HEK293 (cell line): ENCODE measurements at regions not wholly inside any gene's neighbourhood (a gene's known extent, or its start where the extent isn't known, plus 50 kb on each side); places are given as distances from the start of the nearest gene placed in this dataset.

Experiments used
- CTCF ChIA-PET: fragments of 350-600 bp; formaldehyde crosslinking; extraction: SDS; loops from one replicate; lab custom pipeline; 2021; ENCODE audit warnings: antibody characterized with exemption; lab: Yijun Ruan, JAX
- POLR2A ChIA-PET: fragments of 300-600 bp; formaldehyde crosslinking; extraction: SDS; loops from one replicate; lab custom pipeline; 2020; ENCODE audit warnings: antibody characterized with exemption, inconsistent platforms; lab: Yijun Ruan, JAX
- H3K27ac ChIP-seq: fragments of 200-500 bp; sonication (Bioruptor generic); 2 replicates; pipeline ENCODE4 v1.5.1; 2014; ENCODE audit warnings: low read depth, low read length, control low read depth, inconsistent platforms; ENCODE audit errors: extremely low read depth
- H3K36me3 ChIP-seq, 2 experiments: fragments of 200-500 bp in 1 of 2; sonication (Bioruptor generic) in 1 of 2; 1 replicate in 1 of 2; 2 replicates in 1 of 2; pipeline ENCODE4 v1.5.1; 2014 to 2017; ENCODE audit warnings: inconsistent platforms in 2 of 2, low read length in 2 of 2; ENCODE audit not compliant: control insufficient read depth in 2 of 2, insufficient read depth in 1 of 2
- H3K4me1 ChIP-seq: fragments of 200-500 bp; sonication (Bioruptor generic); 2 replicates; pipeline ENCODE4 v1.5.1; 2014; ENCODE audit warnings: mild to moderate bottlenecking, low read length, inconsistent platforms; ENCODE audit not compliant: control insufficient read depth, insufficient read depth
- H3K4me3 ChIP-seq: 2 replicates; pipeline ENCODE4 v1.5.1; 2011; ENCODE audit warnings: low read depth, mild to moderate bottlenecking, control low read depth, low read length, moderate library complexity
- H3K9me3 ChIP-seq: fragments of 200-500 bp; sonication (Bioruptor generic); 2 replicates; pipeline ENCODE4 v1.5.1; 2014; ENCODE audit warnings: low read depth, low read length, inconsistent platforms; ENCODE audit not compliant: control insufficient read depth, insufficient read depth
- HOXC10 ChIP-seq: sonication (generic); formaldehyde crosslinking; IDR thresholded peaks from 2 replicates; pipeline ENCODE4 v1.8.1; 2023; ENCODE audit warnings: mild to moderate bottlenecking, missing genetic modification reagents
- ZBTB17 ChIP-seq: fragments of 450-650 bp; formaldehyde crosslinking; IDR thresholded peaks from 2 replicates; pipeline ENCODE4 v1.5.1; 2016; ENCODE audit warnings: missing biosample characterization, missing genetic modification characterization
- ZBTB7A ChIP-seq: fragments of 450-650 bp; formaldehyde crosslinking; IDR thresholded peaks from 2 replicates; pipeline ENCODE4 v1.5.1; 2016; ENCODE audit warnings: low read depth, missing biosample characterization, missing genetic modification characterization
- ZIC2 ChIP-seq: fragments of 450-650 bp; formaldehyde crosslinking; IDR thresholded peaks from 2 replicates; pipeline ENCODE4 v1.5.1; 2016; ENCODE audit warnings: missing biosample characterization, missing genetic modification characterization
- ZNF114 ChIP-seq: fragments of 450-650 bp; formaldehyde crosslinking; IDR thresholded peaks from 2 replicates; pipeline ENCODE4 v1.5.0; 2017; ENCODE audit warnings: missing biosample characterization, missing genetic modification characterization
- ZNF121 ChIP-seq: fragments of 450-650 bp; formaldehyde crosslinking; IDR thresholded peaks from 2 replicates; pipeline ENCODE4 v1.5.1; 2016; ENCODE audit warnings: missing biosample characterization, missing genetic modification characterization
- ZNF133 ChIP-seq: fragments of 450-650 bp; formaldehyde crosslinking; IDR thresholded peaks from 2 replicates; pipeline ENCODE4 v1.5.1; 2016; ENCODE audit warnings: missing biosample characterization, missing genetic modification characterization
- ZNF155 ChIP-seq: fragments of 450-650 bp; formaldehyde crosslinking; IDR thresholded peaks from 2 replicates; pipeline ENCODE4 v1.5.1; 2016; ENCODE audit warnings: missing biosample characterization, missing genetic modification characterization
- ZNF2 ChIP-seq: fragments of 450-650 bp; formaldehyde crosslinking; IDR thresholded peaks from 2 replicates; pipeline ENCODE4 v1.5.1; 2016; ENCODE audit warnings: missing biosample characterization, missing genetic modification characterization
- ZNF211 ChIP-seq: fragments of 450-650 bp; formaldehyde crosslinking; IDR thresholded peaks from 2 replicates; pipeline ENCODE4 v1.5.1; 2016; ENCODE audit warnings: low read depth, missing biosample characterization, missing genetic modification characterization
- ZNF335 ChIP-seq: fragments of 450-650 bp; formaldehyde crosslinking; conservative IDR thresholded peaks from 2 replicates; pipeline ENCODE4 v1.5.1; 2016; ENCODE audit warnings: missing biosample characterization, missing genetic modification characterization
- ZXDB ChIP-seq: fragments of 450-650 bp; formaldehyde crosslinking; IDR thresholded peaks from 2 replicates; pipeline ENCODE4 v1.5.1; 2016; ENCODE audit warnings: missing biosample characterization, missing genetic modification characterization
- TF ChIP-seq, protein P1 (sequence below): fragments of 450-650 bp; formaldehyde crosslinking; IDR thresholded peaks from 2 replicates; pipeline ENCODE4 v1.5.1; 2016; ENCODE audit warnings: missing biosample characterization, missing genetic modification characterization
- TF ChIP-seq, protein P2 (sequence below): fragments of 450-650 bp; formaldehyde crosslinking; IDR thresholded peaks from 2 replicates; pipeline ENCODE4 v1.5.1; 2016; ENCODE audit warnings: missing biosample characterization, missing genetic modification characterization, borderline replicate concordance
- TF ChIP-seq, protein P3 (sequence below): fragments of 450-650 bp; formaldehyde crosslinking; IDR thresholded peaks from 2 replicates; pipeline ENCODE4 v1.5.1; 2016; ENCODE audit warnings: missing biosample characterization, missing genetic modification characterization
- TF ChIP-seq, protein P4 (sequence below): fragments of 450-650 bp; formaldehyde crosslinking; IDR thresholded peaks from 2 replicates; pipeline ENCODE4 v1.5.1; 2016; ENCODE audit warnings: missing biosample characterization, missing genetic modification characterization
- TF ChIP-seq, protein P5 (sequence below): fragments of 450-650 bp; formaldehyde crosslinking; IDR thresholded peaks from 2 replicates; pipeline ENCODE4 v1.5.1; 2016; ENCODE audit warnings: missing biosample characterization, missing genetic modification characterization
- TF ChIP-seq, protein P6 (sequence below): fragments of 450-650 bp; formaldehyde crosslinking; IDR thresholded peaks from 2 replicates; pipeline ENCODE4 v1.5.1; 2017; ENCODE audit warnings: missing biosample characterization, missing genetic modification characterization

DNA sequence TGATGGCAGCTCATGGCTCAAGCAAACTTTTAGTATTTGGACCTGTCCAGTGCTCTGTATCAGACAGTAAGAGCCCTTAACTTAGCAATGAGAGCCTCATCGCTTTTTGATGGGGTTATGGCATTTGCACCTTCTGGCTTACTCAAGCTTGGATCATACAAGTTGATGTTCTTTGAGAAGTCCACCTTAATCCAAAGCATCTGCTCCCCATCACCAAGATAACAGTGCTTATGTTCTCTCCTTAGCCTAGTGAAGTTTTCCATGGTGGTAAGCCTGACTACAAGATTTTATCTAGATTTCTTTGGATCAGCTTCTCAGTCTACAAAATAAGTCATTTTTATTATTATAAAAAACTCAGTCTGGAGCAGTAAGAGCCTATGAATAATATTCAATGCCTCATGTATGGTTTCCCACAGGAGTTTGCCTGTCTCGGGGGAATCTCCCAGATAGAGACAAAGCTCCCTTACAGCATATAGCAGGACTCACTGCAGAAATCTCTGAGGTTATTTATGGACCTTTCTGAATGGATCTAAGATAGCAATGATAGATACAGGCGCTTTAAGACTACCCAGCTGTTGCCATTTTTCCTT lies 472.2 kb upstream of the LINC00305 start:
- TF ChIP-seq ZBTB17 (tag by site-specific recombination): no peak
- TF ChIP-seq, protein P1, sequence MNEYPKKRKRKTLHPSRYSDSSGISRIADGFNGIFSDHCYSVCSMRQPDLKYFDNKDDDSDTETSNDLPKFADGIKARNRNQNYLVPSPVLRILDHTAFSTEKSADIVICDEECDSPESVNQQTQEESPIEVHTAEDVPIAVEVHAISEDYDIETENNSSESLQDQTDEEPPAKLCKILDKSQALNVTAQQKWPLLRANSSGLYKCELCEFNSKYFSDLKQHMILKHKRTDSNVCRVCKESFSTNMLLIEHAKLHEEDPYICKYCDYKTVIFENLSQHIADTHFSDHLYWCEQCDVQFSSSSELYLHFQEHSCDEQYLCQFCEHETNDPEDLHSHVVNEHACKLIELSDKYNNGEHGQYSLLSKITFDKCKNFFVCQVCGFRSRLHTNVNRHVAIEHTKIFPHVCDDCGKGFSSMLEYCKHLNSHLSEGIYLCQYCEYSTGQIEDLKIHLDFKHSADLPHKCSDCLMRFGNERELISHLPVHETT (tag by site-specific recombination): no peak
- TF ChIP-seq ZNF114 (tag by site-specific recombination): no peak
- TF ChIP-seq ZNF121 (tag by site-specific recombination): no peak
- TF ChIP-seq, protein P2, sequence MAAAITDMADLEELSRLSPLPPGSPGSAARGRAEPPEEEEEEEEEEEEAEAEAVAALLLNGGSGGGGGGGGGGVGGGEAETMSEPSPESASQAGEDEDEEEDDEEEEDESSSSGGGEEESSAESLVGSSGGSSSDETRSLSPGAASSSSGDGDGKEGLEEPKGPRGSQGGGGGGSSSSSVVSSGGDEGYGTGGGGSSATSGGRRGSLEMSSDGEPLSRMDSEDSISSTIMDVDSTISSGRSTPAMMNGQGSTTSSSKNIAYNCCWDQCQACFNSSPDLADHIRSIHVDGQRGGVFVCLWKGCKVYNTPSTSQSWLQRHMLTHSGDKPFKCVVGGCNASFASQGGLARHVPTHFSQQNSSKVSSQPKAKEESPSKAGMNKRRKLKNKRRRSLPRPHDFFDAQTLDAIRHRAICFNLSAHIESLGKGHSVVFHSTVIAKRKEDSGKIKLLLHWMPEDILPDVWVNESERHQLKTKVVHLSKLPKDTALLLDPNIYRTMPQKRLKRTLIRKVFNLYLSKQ (tag by site-specific recombination): no peak
- no peak for TF ChIP-seq ZIC2 (tag by site-specific recombination)
- TF ChIP-seq, protein P3, sequence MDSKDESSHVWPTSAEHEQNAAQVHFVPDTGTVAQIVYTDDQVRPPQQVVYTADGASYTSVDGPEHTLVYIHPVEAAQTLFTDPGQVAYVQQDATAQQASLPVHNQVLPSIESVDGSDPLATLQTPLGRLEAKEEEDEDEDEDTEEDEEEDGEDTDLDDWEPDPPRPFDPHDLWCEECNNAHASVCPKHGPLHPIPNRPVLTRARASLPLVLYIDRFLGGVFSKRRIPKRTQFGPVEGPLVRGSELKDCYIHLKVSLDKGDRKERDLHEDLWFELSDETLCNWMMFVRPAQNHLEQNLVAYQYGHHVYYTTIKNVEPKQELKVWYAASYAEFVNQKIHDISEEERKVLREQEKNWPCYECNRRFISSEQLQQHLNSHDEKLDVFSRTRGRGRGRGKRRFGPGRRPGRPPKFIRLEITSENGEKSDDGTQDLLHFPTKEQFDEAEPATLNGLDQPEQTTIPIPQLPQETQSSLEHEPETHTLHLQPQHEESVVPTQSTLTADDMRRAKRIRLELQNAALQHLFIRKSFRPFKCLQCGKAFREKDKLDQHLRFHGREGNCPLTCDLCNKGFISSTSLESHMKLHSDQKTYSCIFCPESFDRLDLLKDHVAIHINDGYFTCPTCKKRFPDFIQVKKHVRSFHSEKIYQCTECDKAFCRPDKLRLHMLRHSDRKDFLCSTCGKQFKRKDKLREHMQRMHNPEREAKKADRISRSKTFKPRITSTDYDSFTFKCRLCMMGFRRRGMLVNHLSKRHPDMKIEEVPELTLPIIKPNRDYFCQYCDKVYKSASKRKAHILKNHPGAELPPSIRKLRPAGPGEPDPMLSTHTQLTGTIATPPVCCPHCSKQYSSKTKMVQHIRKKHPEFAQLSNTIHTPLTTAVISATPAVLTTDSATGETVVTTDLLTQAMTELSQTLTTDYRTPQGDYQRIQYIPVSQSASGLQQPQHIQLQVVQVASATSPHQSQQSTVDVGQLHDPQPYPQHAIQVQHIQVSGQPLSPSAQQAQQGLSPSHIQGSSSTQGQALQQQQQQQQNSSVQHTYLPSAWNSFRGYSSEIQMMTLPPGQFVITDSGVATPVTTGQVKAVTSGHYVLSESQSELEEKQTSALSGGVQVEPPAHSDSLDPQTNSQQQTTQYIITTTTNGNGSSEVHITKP (tag by site-specific recombination): no peak
- TF ChIP-seq, protein P4, sequence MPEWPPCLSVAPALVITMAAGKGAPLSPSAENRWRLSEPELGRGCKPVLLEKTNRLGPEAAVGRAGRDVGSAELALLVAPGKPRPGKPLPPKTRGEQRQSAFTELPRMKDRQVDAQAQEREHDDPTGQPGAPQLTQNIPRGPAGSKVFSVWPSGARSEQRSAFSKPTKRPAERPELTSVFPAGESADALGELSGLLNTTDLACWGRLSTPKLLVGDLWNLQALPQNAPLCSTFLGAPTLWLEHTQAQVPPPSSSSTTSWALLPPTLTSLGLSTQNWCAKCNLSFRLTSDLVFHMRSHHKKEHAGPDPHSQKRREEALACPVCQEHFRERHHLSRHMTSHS (tag by site-specific recombination): no peak
- no peak for TF ChIP-seq ZNF2 (tag by site-specific recombination)
- TF ChIP-seq, protein P5, sequence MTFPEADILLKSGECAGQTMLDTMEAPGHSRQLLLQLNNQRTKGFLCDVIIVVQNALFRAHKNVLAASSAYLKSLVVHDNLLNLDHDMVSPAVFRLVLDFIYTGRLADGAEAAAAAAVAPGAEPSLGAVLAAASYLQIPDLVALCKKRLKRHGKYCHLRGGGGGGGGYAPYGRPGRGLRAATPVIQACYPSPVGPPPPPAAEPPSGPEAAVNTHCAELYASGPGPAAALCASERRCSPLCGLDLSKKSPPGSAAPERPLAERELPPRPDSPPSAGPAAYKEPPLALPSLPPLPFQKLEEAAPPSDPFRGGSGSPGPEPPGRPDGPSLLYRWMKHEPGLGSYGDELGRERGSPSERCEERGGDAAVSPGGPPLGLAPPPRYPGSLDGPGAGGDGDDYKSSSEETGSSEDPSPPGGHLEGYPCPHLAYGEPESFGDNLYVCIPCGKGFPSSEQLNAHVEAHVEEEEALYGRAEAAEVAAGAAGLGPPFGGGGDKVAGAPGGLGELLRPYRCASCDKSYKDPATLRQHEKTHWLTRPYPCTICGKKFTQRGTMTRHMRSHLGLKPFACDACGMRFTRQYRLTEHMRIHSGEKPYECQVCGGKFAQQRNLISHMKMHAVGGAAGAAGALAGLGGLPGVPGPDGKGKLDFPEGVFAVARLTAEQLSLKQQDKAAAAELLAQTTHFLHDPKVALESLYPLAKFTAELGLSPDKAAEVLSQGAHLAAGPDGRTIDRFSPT (tag by site-specific recombination): no peak
- no peak for TF ChIP-seq ZNF133 (tag by site-specific recombination)
- TF ChIP-seq HOXC10 (CRISPR knock-in tag): no peak
- TF ChIP-seq, protein P6, sequence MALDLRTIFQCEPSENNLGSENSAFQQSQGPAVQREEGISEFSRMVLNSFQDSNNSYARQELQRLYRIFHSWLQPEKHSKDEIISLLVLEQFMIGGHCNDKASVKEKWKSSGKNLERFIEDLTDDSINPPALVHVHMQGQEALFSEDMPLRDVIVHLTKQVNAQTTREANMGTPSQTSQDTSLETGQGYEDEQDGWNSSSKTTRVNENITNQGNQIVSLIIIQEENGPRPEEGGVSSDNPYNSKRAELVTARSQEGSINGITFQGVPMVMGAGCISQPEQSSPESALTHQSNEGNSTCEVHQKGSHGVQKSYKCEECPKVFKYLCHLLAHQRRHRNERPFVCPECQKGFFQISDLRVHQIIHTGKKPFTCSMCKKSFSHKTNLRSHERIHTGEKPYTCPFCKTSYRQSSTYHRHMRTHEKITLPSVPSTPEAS (tag by site-specific recombination): no peak
- TF ChIP-seq ZNF335 (tag by site-specific recombination): no peak
- TF ChIP-seq ZNF211 (tag by site-specific recombination): no peak
- TF ChIP-seq ZBTB7A (tag by site-specific recombination): no peak
- TF ChIP-seq ZXDB (tag by site-specific recombination): no peak
- no peak for TF ChIP-seq ZNF155
- ChIA-PET POLR2A (no interaction called here), CTCF (no interaction called here)
- H3K4me3 ChIP-seq: no peak overlapping the region
- H3K36me3 ChIP-seq: no peaks in the 10 kb centered on the region
- H3K4me1 ChIP-seq: no peaks in the 10 kb centered on the region
- no peaks in the 10 kb centered on the region for H3K9me3 ChIP-seq
- H3K27ac ChIP-seq: no peak overlapping the region
